ENCODE measurements at regions not wholly inside any gene's neighbourhood (a gene's known extent, or its start where the extent isn't known, plus 50 kb on each side); places are given as distances from the start of the nearest gene placed in this dataset.
A peak's percentile ranks its signal among the peaks of the same experiment; 100 is the strongest.

DNA sequence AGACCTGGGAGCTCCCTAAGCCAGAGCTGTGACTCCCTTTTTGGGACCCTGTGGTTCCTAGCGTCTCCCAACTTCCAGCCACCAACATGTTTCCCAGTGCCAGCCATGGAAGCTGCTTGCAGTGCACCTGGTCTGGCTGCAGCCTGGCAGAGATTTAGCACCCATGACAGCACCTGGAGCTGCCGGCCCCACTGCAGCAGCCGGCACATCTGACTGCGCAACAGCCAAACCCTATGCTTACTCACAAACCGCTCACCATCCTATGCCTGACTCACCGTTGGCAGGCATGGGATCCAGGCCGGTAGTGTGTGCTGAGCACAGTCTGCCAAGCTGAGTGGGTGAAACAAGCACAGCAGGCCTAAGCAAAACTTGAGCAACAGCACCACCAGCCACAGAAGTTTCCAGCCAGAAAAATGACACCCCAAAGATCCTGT lies 435.9 kb upstream of the PRMT6 start:
- DNase-seq (ENCODE audit: low read depth) = peak; percentile 3
- no peak overlapping the region for H3K4me3 ChIP-seq (ENCODE audit: low read depth, low read length)
- TF ChIP-seq, protein P1, sequence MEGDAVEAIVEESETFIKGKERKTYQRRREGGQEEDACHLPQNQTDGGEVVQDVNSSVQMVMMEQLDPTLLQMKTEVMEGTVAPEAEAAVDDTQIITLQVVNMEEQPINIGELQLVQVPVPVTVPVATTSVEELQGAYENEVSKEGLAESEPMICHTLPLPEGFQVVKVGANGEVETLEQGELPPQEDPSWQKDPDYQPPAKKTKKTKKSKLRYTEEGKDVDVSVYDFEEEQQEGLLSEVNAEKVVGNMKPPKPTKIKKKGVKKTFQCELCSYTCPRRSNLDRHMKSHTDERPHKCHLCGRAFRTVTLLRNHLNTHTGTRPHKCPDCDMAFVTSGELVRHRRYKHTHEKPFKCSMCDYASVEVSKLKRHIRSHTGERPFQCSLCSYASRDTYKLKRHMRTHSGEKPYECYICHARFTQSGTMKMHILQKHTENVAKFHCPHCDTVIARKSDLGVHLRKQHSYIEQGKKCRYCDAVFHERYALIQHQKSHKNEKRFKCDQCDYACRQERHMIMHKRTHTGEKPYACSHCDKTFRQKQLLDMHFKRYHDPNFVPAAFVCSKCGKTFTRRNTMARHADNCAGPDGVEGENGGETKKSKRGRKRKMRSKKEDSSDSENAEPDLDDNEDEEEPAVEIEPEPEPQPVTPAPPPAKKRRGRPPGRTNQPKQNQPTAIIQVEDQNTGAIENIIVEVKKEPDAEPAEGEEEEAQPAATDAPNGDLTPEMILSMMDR (conservative IDR thresholded peaks at IDR 0.05; ENCODE audit: low read depth, low read length) = no peak

DNA sequence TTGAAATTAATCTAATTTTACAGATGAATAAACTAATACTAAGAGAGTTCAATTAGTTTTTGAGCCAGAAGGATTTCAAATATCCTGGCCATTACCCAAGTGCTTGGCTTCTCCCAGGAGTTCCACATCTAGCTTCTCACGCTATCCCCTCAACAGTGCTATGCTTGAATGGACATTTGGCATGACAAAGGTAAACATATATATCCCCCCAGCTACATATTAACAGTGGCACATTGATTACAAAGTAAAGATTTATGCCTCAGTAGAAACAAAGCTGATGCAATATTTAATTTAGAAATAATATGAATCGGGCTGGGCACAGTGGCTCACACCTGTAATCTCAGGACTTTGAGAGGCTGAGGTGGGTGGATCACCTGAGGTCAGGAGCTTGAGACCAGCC lies 434.6 kb upstream of the PRMT6 start:
- DNase-seq (ENCODE audit: low read depth) = no peak
- H3K4me3 ChIP-seq (ENCODE audit: low read depth, low read length) = no peak overlapping the region
- TF ChIP-seq, protein P1 (conservative IDR thresholded peaks at IDR 0.05; ENCODE audit: low read depth, low read length) = no peak

DNA sequence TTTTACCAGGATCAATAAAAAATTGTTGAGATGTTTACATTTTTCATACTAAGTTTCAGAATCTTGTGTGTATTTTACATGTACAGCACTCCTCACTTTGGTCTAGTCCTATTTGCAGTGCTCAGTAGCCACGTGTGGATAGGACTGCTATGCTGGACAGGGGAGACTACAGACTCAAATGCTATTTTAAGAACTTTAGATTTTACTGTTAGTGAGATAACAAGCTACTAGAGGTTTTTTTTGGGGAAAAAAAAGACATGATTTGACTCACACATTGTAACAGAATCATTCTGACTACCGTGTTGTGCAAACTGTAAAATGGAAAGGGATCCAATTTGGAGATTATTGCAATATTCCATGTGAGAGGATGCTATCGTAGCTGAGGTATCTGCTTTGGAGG lies 418.9 kb upstream of the PRMT6 start:
- TF ChIP-seq, protein P1 (conservative IDR thresholded peaks at IDR 0.05; ENCODE audit: low read depth, low read length) = no peak
- DNase-seq (ENCODE audit: low read depth) = no peak
- no peak overlapping the region for H3K4me3 ChIP-seq (ENCODE audit: low read depth, low read length)

DNA sequence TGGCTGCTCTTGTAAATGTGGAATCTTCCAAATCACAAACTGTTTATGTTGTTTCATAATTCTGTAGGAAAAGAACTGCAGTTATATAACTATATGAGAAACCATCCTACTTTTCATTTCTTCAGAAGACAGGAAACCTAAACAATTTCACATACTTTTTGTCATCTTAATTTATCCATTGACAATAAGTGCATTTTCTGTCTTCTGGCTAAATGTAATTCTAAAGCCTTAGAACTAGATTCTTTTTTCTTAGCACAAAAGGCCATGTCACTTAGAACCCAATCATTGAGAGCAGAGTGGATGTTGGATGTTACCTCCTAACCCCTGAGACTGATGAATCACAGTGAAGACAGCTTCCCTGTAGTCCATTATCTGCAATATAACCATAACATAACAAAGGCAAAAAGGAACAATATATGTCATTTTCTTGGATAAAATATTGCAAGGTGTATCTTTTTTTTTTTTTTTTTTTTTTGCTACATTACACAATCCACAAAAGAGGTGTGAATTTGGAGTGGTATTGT lies 410.2 kb upstream of the PRMT6 start:
- DNase-seq (ENCODE audit: low read depth) = no peak
- TF ChIP-seq, protein P1 (conservative IDR thresholded peaks at IDR 0.05; ENCODE audit: low read depth, low read length) = no peak
- no peak overlapping the region for H3K4me3 ChIP-seq (ENCODE audit: low read depth, low read length)

DNA sequence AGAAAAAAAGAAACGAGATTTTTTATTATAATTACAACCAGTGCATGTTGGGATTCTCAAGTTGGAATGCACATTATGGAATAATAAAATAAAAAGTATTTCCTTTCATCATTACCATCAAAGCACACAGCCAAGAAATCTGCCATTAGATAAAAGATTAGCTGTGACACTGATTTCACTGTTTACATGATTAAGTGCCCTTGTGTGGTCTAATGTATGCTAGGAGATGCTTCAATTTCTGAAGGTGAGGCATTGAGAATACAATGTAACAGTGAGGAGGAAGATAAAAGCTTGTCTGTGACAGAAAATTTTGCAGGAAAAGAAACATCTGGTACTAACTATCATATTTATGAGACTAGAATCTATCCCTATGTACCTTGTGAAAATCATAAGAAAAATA lies 409.7 kb upstream of the PRMT6 start:
- H3K4me3 ChIP-seq (ENCODE audit: low read depth, low read length) = no peak overlapping the region
- DNase-seq (ENCODE audit: low read depth) = no peak
- TF ChIP-seq, protein P1 (conservative IDR thresholded peaks at IDR 0.05; ENCODE audit: low read depth, low read length) = no peak

DNA sequence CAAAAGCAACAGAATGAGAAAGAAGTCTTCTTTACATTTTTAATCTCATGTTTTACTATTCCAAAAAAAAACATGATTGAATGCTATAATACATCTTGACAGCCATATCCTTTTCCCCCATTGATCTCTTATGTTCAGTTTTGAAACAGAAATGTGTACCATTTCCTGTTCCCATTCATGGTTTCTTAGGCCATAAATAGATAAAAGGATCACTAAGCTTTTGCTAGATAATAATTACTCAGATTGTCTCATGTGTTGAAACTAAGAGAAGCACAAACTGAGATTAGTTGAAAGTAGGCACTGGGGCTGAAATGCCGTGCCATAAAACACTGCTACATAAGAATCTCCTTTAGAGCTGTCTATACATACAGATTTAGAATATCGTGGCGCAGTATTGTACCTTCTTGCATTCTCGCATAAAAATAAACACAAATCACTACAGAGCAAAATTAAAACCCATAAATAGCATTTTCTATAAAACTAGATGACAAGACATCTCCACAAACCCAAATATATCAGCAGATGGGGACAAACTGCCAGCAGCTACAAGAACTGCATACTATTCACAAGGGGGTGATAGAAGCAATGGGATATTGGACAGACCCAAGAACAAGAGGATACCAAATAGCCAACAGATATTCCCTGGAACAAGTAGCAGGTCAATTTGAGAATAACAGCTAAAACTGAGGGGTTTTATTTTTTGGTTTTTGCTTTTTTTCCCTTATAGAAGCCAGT lies 405.3 kb upstream of the PRMT6 start:
- TF ChIP-seq, protein P1 (conservative IDR thresholded peaks at IDR 0.05; ENCODE audit: low read depth, low read length) = no peak
- DNase-seq (ENCODE audit: low read depth) = no peak
- H3K4me3 ChIP-seq (ENCODE audit: low read depth, low read length) = no peak overlapping the region

Measured in choroid plexus epithelial cell (primary cell).